ENCODE measurements at regions not wholly inside any gene's neighbourhood (a gene's known extent, or its start where the extent isn't known, plus 50 kb on each side); places are given as distances from the start of the nearest gene placed in this dataset.

DNA sequence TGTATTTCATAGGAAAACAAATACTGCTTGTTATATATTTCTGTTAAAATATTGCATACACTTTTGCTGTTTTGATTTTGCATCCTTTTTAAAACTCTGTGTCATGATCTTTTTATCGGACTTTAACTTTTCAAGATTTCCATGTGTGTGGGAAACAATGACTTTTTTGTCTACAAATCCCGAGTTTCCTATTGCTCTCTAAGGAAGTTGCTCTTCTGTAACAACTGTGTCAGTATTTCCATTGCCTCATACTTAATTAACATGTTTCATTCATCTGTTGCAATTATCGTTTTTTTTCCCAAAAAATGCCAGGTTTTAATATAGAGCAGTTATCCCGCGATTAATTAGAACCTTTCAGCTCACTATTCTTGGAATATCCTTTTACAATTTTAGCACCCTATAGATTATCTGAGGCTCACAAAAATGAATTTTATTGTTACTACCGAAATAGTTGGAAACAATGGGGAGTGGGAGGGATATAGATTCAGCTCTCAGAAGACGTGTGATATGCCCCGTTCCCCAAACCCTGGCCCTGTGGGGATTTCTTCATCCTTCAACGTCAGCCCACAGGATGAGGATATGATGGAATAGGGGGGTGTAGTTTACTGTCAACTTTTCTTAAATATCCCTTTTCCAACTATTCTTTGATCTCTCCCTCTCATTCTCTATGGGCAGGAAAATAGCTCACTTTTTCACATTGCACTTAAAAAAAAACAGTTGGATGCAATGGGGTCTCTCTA lies 297.6 kb upstream of the IGFBP3 start:
- no peak for TF ChIP-seq POLR2AphosphoS5 (IDR thresholded peaks at IDR 0.05; ENCODE audit: low read depth, low read length)
- TF ChIP-seq TAF1 (IDR thresholded peaks at IDR 0.05; ENCODE audit: borderline replicate concordance, insufficient read depth, low read length): no peak
- no peak for TF ChIP-seq SIN3A (IDR thresholded peaks at IDR 0.05; ENCODE audit: borderline replicate concordance, insufficient read depth, low read length)
